Ovary (tissue), 7 donors: ENCODE measurements at regions not wholly inside any gene's neighbourhood (a gene's known extent, or its start where the extent isn't known, plus 50 kb on each side); places are given as distances from the start of the nearest gene placed in this dataset.

Source experiments
- DNase-seq, 5 donors: peaks; one replicate each; pipeline ENCODE4 v3.0.0-alpha.2; 2019 to 2020
- H3K27ac ChIP-seq, 2 donors: fragments of 200-600 bp; one replicate each; pipeline versions ENCODE4 v1.5.1 to v1.8.0; 2019 to 2022
- H3K27me3 ChIP-seq: fragments of 200-600 bp; one replicate; pipeline ENCODE4 v1.8.0; 2022
- H3K36me3 ChIP-seq: fragments of 200-600 bp; sonication (generic); one replicate; pipeline ENCODE4 v1.5.1; 2019
- H3K4me1 ChIP-seq: one replicate; pipeline ENCODE4 v1.8.1; 2013; ENCODE audit warnings: mild to moderate bottlenecking, moderate library complexity; ENCODE audit not compliant: insufficient read depth
- H3K4me3 ChIP-seq: fragments of 200-600 bp; sonication (generic); one replicate; pipeline ENCODE4 v1.5.1; 2017
- H3K9me3 ChIP-seq, 2 donors: fragments of 200-600 bp in 1 of 2; sonication (generic) in 1 of 2; one replicate each; pipeline versions ENCODE4 v1.5.1 to v1.8.1; 2013 to 2019; ENCODE audit warnings: mild to moderate bottlenecking in 1 of 2, moderate library complexity in 1 of 2
- CTCF ChIP-seq, 3 donors: fragments of 450-650 bp in 2 of 3; fragments of 200-600 bp in 1 of 3; IDR thresholded peaks; one replicate each; pipeline versions ENCODE4 v1.5.1 to v1.8.0; 2016 to 2022; ENCODE audit warnings: antibody characterized with exemption in 3 of 3, mild to moderate bottlenecking in 1 of 3
- EP300 ChIP-seq: sonication (generic); formaldehyde crosslinking; IDR thresholded peaks from one replicate; pipeline ENCODE4 v1.6.1; 2017; ENCODE audit warnings: antibody characterized with exemption
- POLR2A ChIP-seq: fragments of 450-650 bp; IDR thresholded peaks from one replicate; pipeline ENCODE4 v1.6.1; 2017; ENCODE audit warnings: antibody characterized with exemption, mild to moderate bottlenecking, moderate library complexity
- WGBS, 3 donors: extraction: QIAGEN DNeasy Blood & Tissue Kit in 1 of 3; methylation state at CpG; one replicate each; pipeline versions ENCODE4 v1.1.5 to v1.1.7; 2013 to 2017; 5-methylcytosine and 5-hydroxymethylcytosine counted together
- intact Hi-C, 4 donors: fragments of 100-400 bp; cut with DNase I; formaldehyde crosslinking; loops; one replicate each; pipeline versions ENCODE4 v1.11.0 to v1.15.1; 2022 to 2023
- donor health status: DM: no; HTN: no; CAD: no; lungs with moderate emphysema.
- donor health status: DM: no; HTN: no; CAD: no.
- donor health status: Bipolar disorder and iron deficiency.
- donor health status: DM: no; HTN: no; CAD: no.
- donor health status: DM: yes; HTN: yes; CAD: no.

- H3K4me1 ChIP-seq = no peaks in the 10 kb centered on the region
- no peak overlapping the region for H3K27ac ChIP-seq
- intact Hi-C loops = no loop called here
- H3K4me3 ChIP-seq = no peak overlapping the region
- TF ChIP-seq POLR2A = no peak
- no peak for TF ChIP-seq CTCF (IDR thresholded peaks at IDR 0.05)
- 55 to 69% (median 67%) methylated on average over 5 of the region's 5 CpGs for WGBS, 3 donors
- no peak for DNase-seq
- H3K9me3 ChIP-seq = no peaks in the 10 kb centered on the region
- H3K36me3 ChIP-seq = no peaks in the 10 kb centered on the region
- H3K27me3 ChIP-seq = no peaks in the 10 kb centered on the region
Observed at GRCh38 chr16:80277182-80277581, 263.6 kb upstream of the DYNLRB2 start.

GRCh38 chr16:80274576-80275191, 266.1 kb upstream of the DYNLRB2 start:
- DNase-seq = no peak
- H3K27ac ChIP-seq = no peak overlapping the region
- no peak overlapping the region for H3K4me3 ChIP-seq
- no peaks in the 10 kb centered on the region for H3K36me3 ChIP-seq
- no peaks in the 10 kb centered on the region for H3K9me3 ChIP-seq
- intact Hi-C loops = no loop called here
- TF ChIP-seq EP300 (no peak), POLR2A (no peak), CTCF (IDR thresholded peaks at IDR 0.05) (no peak)
- 60 to 72% (median 71%) methylated on average over 4 of the region's 4 CpGs for WGBS, 3 donors
- H3K27me3 ChIP-seq = no peaks in the 10 kb centered on the region
- H3K4me1 ChIP-seq = no peaks in the 10 kb centered on the region

GRCh38 chr16:80273635-80274538, 266.9 kb upstream of the DYNLRB2 start:
- WGBS, 3 donors = 88 to 90% (median 89%) methylated on average over 4 of the region's 4 CpGs
- H3K27ac ChIP-seq = no peak overlapping the region
- H3K27me3 ChIP-seq = no peaks in the 10 kb centered on the region
- DNase-seq = no peak
- H3K9me3 ChIP-seq = no peaks in the 10 kb centered on the region
- intact Hi-C loops = no loop called here
- H3K36me3 ChIP-seq = no peaks in the 10 kb centered on the region
- TF ChIP-seq POLR2A = no peak
- no peak for TF ChIP-seq EP300
- no peak for TF ChIP-seq CTCF (IDR thresholded peaks at IDR 0.05)
- H3K4me1 ChIP-seq = no peaks in the 10 kb centered on the region
- H3K4me3 ChIP-seq = no peak overlapping the region

- intact Hi-C loops = no loop called here
- no peaks in the 10 kb centered on the region for H3K36me3 ChIP-seq
- DNase-seq = no peak
- H3K27me3 ChIP-seq = no peaks in the 10 kb centered on the region
- TF ChIP-seq CTCF (IDR thresholded peaks at IDR 0.05) (no peak), EP300 (no peak), POLR2A (no peak)
- H3K27ac ChIP-seq = no peak overlapping the region
- H3K4me1 ChIP-seq = no peaks in the 10 kb centered on the region
- 10 to 23% (median 20%) methylated on average over 2 of the region's 2 CpGs for WGBS, 3 donors
- H3K4me3 ChIP-seq = no peak overlapping the region
- no peaks in the 10 kb centered on the region for H3K9me3 ChIP-seq
Observed at GRCh38 chr16:80265624-80266306, 275.0 kb upstream of the DYNLRB2 start.
